ENCODE measurements at regions not wholly inside any gene's neighbourhood (a gene's known extent, or its start where the extent isn't known, plus 50 kb on each side); places are given as distances from the start of the nearest gene placed in this dataset.

DNA sequence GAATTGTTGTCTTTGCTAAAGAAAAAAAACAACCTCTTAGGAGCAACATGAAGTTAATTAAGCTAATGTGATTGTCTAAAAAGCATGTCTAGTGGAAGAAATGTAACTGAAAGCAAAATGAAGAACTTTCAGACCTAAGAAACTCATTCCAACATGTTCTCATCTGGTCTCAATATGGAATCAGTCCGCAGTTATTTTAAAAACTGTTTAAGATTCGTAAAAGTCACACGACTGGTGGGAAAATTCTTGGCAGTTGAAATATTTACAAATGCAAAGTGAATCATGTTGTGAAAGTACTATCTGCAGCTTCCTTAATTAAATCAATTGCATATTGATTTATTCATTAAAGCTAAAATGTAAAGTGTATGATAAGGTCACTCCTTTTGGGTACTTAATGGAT lies 117.8 kb upstream of the DIAPH2 start:
- no peaks in the 10 kb centered on the region for H3K27me3 ChIP-seq (ENCODE audit: control insufficient read depth, insufficient read depth, low read length)
- H3K4me3 ChIP-seq (ENCODE audit: low read depth, low read length): no peak overlapping the region
- DNase-seq (ENCODE audit: low read depth) (no peak), FAIRE-seq (no peak)
- H3K36me3 ChIP-seq (ENCODE audit: control insufficient read depth, insufficient read depth, low read length): no peaks in the 10 kb centered on the region
- TF ChIP-seq, protein P1, sequence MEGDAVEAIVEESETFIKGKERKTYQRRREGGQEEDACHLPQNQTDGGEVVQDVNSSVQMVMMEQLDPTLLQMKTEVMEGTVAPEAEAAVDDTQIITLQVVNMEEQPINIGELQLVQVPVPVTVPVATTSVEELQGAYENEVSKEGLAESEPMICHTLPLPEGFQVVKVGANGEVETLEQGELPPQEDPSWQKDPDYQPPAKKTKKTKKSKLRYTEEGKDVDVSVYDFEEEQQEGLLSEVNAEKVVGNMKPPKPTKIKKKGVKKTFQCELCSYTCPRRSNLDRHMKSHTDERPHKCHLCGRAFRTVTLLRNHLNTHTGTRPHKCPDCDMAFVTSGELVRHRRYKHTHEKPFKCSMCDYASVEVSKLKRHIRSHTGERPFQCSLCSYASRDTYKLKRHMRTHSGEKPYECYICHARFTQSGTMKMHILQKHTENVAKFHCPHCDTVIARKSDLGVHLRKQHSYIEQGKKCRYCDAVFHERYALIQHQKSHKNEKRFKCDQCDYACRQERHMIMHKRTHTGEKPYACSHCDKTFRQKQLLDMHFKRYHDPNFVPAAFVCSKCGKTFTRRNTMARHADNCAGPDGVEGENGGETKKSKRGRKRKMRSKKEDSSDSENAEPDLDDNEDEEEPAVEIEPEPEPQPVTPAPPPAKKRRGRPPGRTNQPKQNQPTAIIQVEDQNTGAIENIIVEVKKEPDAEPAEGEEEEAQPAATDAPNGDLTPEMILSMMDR (IDR thresholded peaks at IDR 0.05; ENCODE audit: insufficient read depth, low read length, severe bottlenecking): no peak

DNA sequence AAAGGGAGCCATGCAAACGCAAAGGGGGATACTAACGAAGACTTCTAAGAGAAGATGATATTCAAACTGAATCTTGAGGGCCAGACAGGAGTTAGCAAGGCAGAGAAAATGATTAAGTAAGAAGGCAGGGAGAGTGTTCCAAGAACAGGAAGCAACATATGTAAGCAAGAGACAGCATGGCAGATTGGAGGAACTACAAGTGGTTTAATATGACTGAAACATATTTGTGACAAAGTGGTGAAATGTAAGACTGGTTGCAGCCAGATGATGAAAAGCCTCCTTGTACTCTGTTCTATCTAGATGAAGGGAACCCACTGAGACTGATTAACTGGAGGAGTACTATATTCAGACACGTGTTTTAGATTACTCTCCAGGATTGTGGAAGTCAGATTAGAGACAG lies 116.6 kb upstream of the DIAPH2 start:
- no peaks in the 10 kb centered on the region for H3K36me3 ChIP-seq (ENCODE audit: control insufficient read depth, insufficient read depth, low read length)
- TF ChIP-seq, protein P1 (IDR thresholded peaks at IDR 0.05; ENCODE audit: insufficient read depth, low read length, severe bottlenecking): no peak
- no peak for FAIRE-seq
- no peak overlapping the region for H3K4me3 ChIP-seq (ENCODE audit: low read depth, low read length)
- DNase-seq (ENCODE audit: low read depth): no peak
- H3K27me3 ChIP-seq (ENCODE audit: control insufficient read depth, insufficient read depth, low read length): no peaks in the 10 kb centered on the region

DNA sequence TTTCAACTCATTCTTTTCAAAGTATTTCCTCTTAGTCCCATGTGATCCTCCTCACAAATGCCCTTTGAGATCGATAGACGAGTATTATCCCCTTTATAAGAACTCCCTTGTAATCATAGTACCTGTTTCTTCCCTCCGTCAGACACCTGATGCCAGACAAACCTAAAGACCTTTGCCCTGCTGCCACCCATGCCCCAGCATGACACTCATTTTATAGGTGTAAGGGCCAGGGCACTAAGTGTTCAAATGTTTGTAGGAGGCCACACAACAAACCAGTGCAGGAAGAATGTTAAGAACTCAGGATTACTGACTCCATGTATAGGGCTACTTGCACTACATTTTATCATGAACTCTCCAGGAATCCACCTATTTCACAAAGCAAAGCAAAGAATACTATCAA lies 115.6 kb upstream of the DIAPH2 start:
- TF ChIP-seq, protein P1 (IDR thresholded peaks at IDR 0.05; ENCODE audit: insufficient read depth, low read length, severe bottlenecking): no peak
- Histone ChIP-seq H3K27me3 (ENCODE audit: control insufficient read depth, insufficient read depth, low read length) (no peaks in the 10 kb centered on the region), H3K4me3 (ENCODE audit: low read depth, low read length) (no peak overlapping the region), H3K36me3 (ENCODE audit: control insufficient read depth, insufficient read depth, low read length) (no peaks in the 10 kb centered on the region)
- no peak for DNase-seq (ENCODE audit: low read depth)
- FAIRE-seq: no peak

DNA sequence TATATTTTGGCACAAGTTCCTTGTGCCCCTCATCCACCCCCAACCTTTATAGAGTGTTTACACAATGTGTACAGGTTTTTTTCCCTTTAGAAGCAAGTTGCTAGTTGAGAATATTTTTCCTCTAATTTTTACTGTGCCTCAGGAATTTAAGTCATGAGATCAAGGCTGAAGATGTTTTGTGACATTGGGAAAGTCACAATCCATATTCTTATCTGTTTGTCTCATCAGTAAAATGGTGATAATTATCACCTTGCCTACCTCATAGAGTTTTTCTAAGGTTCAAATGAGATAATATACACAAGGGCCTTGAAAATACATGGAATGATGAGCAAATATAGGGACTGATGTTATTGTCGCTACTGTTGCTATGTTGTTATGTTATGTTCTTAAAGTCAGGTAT lies 109.6 kb upstream of the DIAPH2 start:
- TF ChIP-seq, protein P1 (IDR thresholded peaks at IDR 0.05; ENCODE audit: insufficient read depth, low read length, severe bottlenecking): no peak
- H3K27me3 ChIP-seq (ENCODE audit: control insufficient read depth, insufficient read depth, low read length): no peaks in the 10 kb centered on the region
- no peak for FAIRE-seq
- no peak overlapping the region for H3K4me3 ChIP-seq (ENCODE audit: low read depth, low read length)
- H3K36me3 ChIP-seq (ENCODE audit: control insufficient read depth, insufficient read depth, low read length): no peaks in the 10 kb centered on the region
- DNase-seq (ENCODE audit: low read depth): no peak

DNA sequence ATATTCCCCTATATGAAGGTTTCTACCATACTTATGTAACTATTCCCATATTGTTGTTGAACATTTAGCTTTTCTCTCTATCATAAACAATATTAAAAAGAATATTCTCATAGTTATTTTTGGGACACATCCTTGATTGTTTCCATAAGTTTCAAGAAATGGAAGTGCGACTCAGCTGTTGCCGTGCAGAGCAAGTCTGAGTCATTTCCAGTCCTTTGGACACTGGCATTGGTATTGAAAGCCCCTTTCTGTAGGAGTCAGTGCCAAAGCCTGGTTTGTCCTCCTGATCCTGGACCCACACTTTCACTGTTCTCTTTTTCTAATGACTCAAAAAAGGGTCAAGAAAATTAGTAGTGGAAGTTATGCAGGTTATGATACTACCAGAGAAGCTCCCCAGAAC lies 108.3 kb upstream of the DIAPH2 start:
- no peak for DNase-seq (ENCODE audit: low read depth)
- no peak overlapping the region for H3K4me3 ChIP-seq (ENCODE audit: low read depth, low read length)
- H3K27me3 ChIP-seq (ENCODE audit: control insufficient read depth, insufficient read depth, low read length): no peaks in the 10 kb centered on the region
- TF ChIP-seq, protein P1 (IDR thresholded peaks at IDR 0.05; ENCODE audit: insufficient read depth, low read length, severe bottlenecking): no peak
- no peaks in the 10 kb centered on the region for H3K36me3 ChIP-seq (ENCODE audit: control insufficient read depth, insufficient read depth, low read length)
- no peak for FAIRE-seq

DNA sequence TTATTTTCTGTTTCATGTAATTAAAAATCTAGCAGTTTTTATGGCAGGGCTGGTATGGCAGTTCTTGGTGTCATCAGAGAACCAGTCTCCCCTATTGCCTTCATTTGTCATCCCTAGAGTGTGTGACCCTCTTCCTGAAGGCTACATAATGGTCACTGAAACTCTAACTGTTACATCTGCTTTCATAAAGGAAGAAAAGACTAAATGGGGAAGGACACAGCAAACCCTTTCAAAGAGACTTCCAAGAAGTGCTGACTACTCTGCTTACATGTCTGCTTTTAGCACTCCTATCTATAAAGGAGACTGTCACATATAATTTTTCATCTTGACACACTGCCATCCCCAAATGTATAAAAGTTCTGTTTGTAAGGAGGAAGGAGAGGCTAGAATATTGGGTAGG lies 105.9 kb upstream of the DIAPH2 start:
- Histone ChIP-seq H3K27me3 (ENCODE audit: control insufficient read depth, insufficient read depth, low read length) (no peaks in the 10 kb centered on the region), H3K4me3 (ENCODE audit: low read depth, low read length) (no peak overlapping the region), H3K36me3 (ENCODE audit: control insufficient read depth, insufficient read depth, low read length) (no peaks in the 10 kb centered on the region)
- FAIRE-seq (no peak), DNase-seq (ENCODE audit: low read depth) (no peak)
- TF ChIP-seq, protein P1 (IDR thresholded peaks at IDR 0.05; ENCODE audit: insufficient read depth, low read length, severe bottlenecking): no peak

All from bronchial epithelial cell (primary cell).